Spleen (tissue), 7 donors: ENCODE measurements at regions not wholly inside any gene's neighbourhood (a gene's known extent, or its start where the extent isn't known, plus 50 kb on each side); places are given as distances from the start of the nearest gene placed in this dataset.

Source experiments
- POLR2A ChIP-seq, 3 donors: fragments of 450-650 bp; IDR thresholded peaks; one replicate each; pipeline ENCODE4 v1.5.1; 2017; ENCODE audit warnings: antibody characterized with exemption in 3 of 3, mild to moderate bottlenecking in 1 of 3
- TF ChIP-seq, protein P1 (sequence below), 11 experiments: fragments of 200-600 bp in 7 of 11; fragments of 450-650 bp in 4 of 11; sonication (generic) in 4 of 11; IDR thresholded peaks in 8 of 11; conservative IDR thresholded peaks in 3 of 11; 1 replicate in 7 of 11; 2 replicates in 4 of 11; pipeline versions ENCODE4 v1.4.0 to v1.8.0; 2016 to 2021; ENCODE audit warnings: antibody characterized with exemption in 11 of 11, inconsistent platforms in 4 of 11, mild to moderate bottlenecking in 1 of 11
- donor health status: DM: no; HTN: no; CAD: no; lungs with moderate emphysema.
- donor health status: DM: no; HTN: no; CAD: no.
- donor health status: DM: no; HTN: no; CAD: no.

DNA sequence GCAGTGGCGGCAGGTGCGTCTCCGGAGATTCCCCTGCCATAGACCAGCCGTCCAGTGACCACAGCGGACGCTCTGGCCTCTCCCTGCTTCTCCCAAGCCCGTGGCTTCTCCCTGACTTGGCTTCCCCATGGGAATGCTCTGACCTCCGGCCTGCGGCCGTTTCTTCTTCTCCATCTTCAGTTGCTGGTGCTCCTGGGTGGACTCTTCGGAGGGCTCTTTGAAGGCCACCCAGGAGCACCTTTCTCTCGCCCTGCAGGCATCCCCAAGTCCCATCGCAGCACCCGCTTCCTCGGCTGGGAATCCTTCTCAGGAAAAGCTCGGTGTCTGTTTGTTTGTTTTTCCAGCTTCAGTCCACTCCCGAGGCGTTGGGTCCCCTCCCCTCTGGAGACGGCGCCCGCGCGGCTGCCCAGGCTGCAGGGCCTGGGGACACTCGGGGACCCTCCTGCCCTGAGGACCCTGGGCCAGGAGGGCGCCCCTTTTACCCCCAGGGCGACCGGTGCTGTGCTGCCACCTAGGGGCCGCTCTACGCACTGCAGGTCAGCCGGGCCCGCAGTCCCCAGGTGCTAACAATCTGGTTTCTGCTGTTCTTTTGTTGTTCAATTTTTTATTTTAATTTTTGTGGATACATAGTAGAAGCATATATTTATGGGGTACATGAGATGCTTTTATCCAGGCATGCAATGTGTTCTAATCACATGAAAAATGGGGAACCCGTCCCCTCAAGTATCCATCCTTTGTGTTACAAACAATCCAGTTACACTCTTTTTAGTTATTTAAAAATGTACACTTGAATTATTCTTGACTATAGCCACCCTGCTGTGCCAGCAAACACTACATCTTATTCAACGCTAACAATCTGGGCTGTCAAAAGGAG, 197.9 kb upstream of the ADAMTS16 start:
- no peak for TF ChIP-seq POLR2A (IDR thresholded peaks at IDR 0.05)
- TF ChIP-seq, protein P1, sequence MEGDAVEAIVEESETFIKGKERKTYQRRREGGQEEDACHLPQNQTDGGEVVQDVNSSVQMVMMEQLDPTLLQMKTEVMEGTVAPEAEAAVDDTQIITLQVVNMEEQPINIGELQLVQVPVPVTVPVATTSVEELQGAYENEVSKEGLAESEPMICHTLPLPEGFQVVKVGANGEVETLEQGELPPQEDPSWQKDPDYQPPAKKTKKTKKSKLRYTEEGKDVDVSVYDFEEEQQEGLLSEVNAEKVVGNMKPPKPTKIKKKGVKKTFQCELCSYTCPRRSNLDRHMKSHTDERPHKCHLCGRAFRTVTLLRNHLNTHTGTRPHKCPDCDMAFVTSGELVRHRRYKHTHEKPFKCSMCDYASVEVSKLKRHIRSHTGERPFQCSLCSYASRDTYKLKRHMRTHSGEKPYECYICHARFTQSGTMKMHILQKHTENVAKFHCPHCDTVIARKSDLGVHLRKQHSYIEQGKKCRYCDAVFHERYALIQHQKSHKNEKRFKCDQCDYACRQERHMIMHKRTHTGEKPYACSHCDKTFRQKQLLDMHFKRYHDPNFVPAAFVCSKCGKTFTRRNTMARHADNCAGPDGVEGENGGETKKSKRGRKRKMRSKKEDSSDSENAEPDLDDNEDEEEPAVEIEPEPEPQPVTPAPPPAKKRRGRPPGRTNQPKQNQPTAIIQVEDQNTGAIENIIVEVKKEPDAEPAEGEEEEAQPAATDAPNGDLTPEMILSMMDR (IDR thresholded peaks at IDR 0.05 in 8 of 11, conservative IDR thresholded peaks at IDR 0.05 in 3 of 11) = peak in 10 of 11 experiments; percentile 13 to 80 (median 64)
